ENCODE measurements at regions not wholly inside any gene's neighbourhood (a gene's known extent, or its start where the extent isn't known, plus 50 kb on each side); places are given as distances from the start of the nearest gene placed in this dataset.

- no peak for TF ChIP-seq CTCF (IDR thresholded peaks at IDR 0.05; ENCODE audit: insufficient read depth, low read depth, low read length)
- TF ChIP-seq EZH2 (IDR thresholded peaks at IDR 0.05; ENCODE audit: insufficient read depth, low read length) = no peak
Observed at GRCh38 chr2:144668493-144669110, 148.7 kb upstream of the ZEB2 start.

Measured in astrocyte (in vitro differentiated cells and primary cell).